Endothelial cell of umbilical vein (primary cell): ENCODE measurements at regions not wholly inside any gene's neighbourhood (a gene's known extent, or its start where the extent isn't known, plus 50 kb on each side); places are given as distances from the start of the nearest gene placed in this dataset.

Source experiments
- BruUV-seq: library from RNA; stranded (reverse); fragments of 400-500 nt; replicated peaks from 2 replicates; lab custom pipeline; 2021; lab: Mats Ljungman, UMichigan
- CTCF ChIA-PET: fragments of 300-600, 350-600 bp; sonication (Branson Sonifier 250); formaldehyde crosslinking; loops from one replicate; lab custom pipeline; 2021; ENCODE audit warnings: antibody characterized with exemption, inconsistent platforms; lab: Charles Lee
- POLR2A ChIA-PET: fragments of 300-600, 350-600 bp; sonication (Branson Sonifier 250); formaldehyde crosslinking; loops from one replicate; lab custom pipeline; 2021; ENCODE audit warnings: antibody characterized with exemption, inconsistent platforms; lab: Charles Lee
- DNase-seq: peaks from one replicate; pipeline ENCODE4 v3.0.0-alpha.2; 2011; ENCODE audit warnings: low read depth, low spot score
- FAIRE-seq: peaks from 2 replicates; lab custom pipeline; 2011; peaks lifted over from hg19 to GRCh38; lab: Jason Lieb, UNC
- H2AFZ ChIP-seq: 2 replicates; pipeline ENCODE4 v1.6.0; 2012; ENCODE audit warnings: low read depth, low read length, control low read depth, inconsistent platforms
- H3K27ac ChIP-seq: 2 replicates; pipeline ENCODE4 v1.5.1; 2011; ENCODE audit warnings: low read depth, mild to moderate bottlenecking, control low read depth, low read length, moderate library complexity; ENCODE audit not compliant: insufficient read depth
- H3K27me3 ChIP-seq, 2 experiments: 2 replicates each; pipeline versions ENCODE4 v1.6.0 to v1.6.1; 2011; ENCODE audit warnings: low read length in 2 of 2, mixed read lengths in 1 of 2; ENCODE audit not compliant: control insufficient read depth in 2 of 2, insufficient read depth in 2 of 2
- H3K36me3 ChIP-seq, 2 experiments: 2 replicates in 1 of 2; 3 replicates in 1 of 2; pipeline ENCODE4 v1.5.1; 2011; ENCODE audit warnings: low read length in 2 of 2, mild to moderate bottlenecking in 1 of 2, moderate library complexity in 1 of 2; ENCODE audit not compliant: control insufficient read depth in 2 of 2, insufficient read depth in 2 of 2; ENCODE audit errors: extremely low read depth in 1 of 2
- H3K4me1 ChIP-seq: 3 replicates; pipeline ENCODE4 v1.5.1; 2011; ENCODE audit warnings: mild to moderate bottlenecking, low read length; ENCODE audit not compliant: control insufficient read depth, insufficient read depth; ENCODE audit errors: extremely low read depth
- H3K4me2 ChIP-seq: 2 replicates; pipeline ENCODE4 v1.6.1; 2011; ENCODE audit warnings: low read length, control low read depth, mixed read lengths; ENCODE audit not compliant: insufficient read depth
- H3K4me3 ChIP-seq, 3 experiments: fragments of 200-600 bp in 1 of 3; sonication (generic), shearing (Covaris generic) in 1 of 3; replicated peaks in 1 of 3; 2 replicates each; pipeline ENCODE4 v1.5.1; 2011 to 2016; ENCODE audit warnings: control low read depth in 3 of 3, low read length in 3 of 3, mild to moderate bottlenecking in 2 of 3, inconsistent platforms in 1 of 3, low read depth in 1 of 3, moderate library complexity in 1 of 3; ENCODE audit not compliant: insufficient read depth in 1 of 3
- H3K79me2 ChIP-seq: 2 replicates; pipeline ENCODE4 v1.6.0; 2012; ENCODE audit warnings: low read length, inconsistent platforms; ENCODE audit not compliant: control insufficient read depth, insufficient read depth
- H3K9ac ChIP-seq: replicated peaks from 2 replicates; pipeline ENCODE3; 2011; ENCODE audit warnings: low read length, control low read depth; ENCODE audit not compliant: insufficient read depth; ENCODE audit errors: extremely low read depth
- H3K9me1 ChIP-seq: replicated peaks from 3 replicates; pipeline ENCODE4 v1.6.0; 2011; ENCODE audit warnings: mild to moderate bottlenecking, low read length; ENCODE audit not compliant: control insufficient read depth, insufficient read depth; ENCODE audit errors: extremely low read depth
- H3K9me3 ChIP-seq: replicated peaks from 2 replicates; pipeline ENCODE4 v1.5.1; 2012; ENCODE audit warnings: low read length, inconsistent platforms; ENCODE audit not compliant: control insufficient read depth, insufficient read depth
- H4K20me1 ChIP-seq: replicated peaks from 2 replicates; pipeline ENCODE3; 2011; ENCODE audit warnings: mild to moderate bottlenecking, low read length; ENCODE audit not compliant: control insufficient read depth, insufficient read depth; ENCODE audit errors: extremely low read depth
- EZH2 ChIP-seq: IDR thresholded peaks from 2 replicates; pipeline ENCODE4 v1.6.1; 2012; ENCODE audit warnings: borderline replicate concordance, low read depth, mild to moderate bottlenecking, moderate library complexity, low read length, inconsistent platforms; ENCODE audit not compliant: severe bottlenecking
- FOS ChIP-seq: IDR thresholded peaks from 2 replicates; pipeline ENCODE4 v1.6.1; 2011; ENCODE audit warnings: mild to moderate bottlenecking, low read length, moderate library complexity, borderline replicate concordance; ENCODE audit not compliant: insufficient read depth
- GATA2 ChIP-seq: IDR thresholded peaks from 2 replicates; pipeline ENCODE4 v1.7.0; 2011; ENCODE audit warnings: low read depth, mild to moderate bottlenecking, moderate library complexity, mixed read lengths, low read length; ENCODE audit not compliant: insufficient read length, insufficient read depth
- JUN ChIP-seq: IDR thresholded peaks from 2 replicates; pipeline ENCODE4 v1.6.1; 2011; ENCODE audit warnings: borderline replicate concordance, low read depth; ENCODE audit not compliant: insufficient read length, insufficient read depth
- MYC ChIP-seq: IDR thresholded peaks from one replicate; pipeline ENCODE4 v1.6.1; 2011; ENCODE audit warnings: mild to moderate bottlenecking, low read depth, low read length
- POLR2A ChIP-seq: IDR thresholded peaks from 2 replicates; pipeline ENCODE4 v1.6.1; 2012; ENCODE audit warnings: low read depth, mild to moderate bottlenecking, control low read depth, low read length
- POLR2AphosphoS5 ChIP-seq: IDR thresholded peaks from 2 replicates; pipeline ENCODE4 v1.6.1; 2012; ENCODE audit warnings: low read depth, mild to moderate bottlenecking, control low read depth, low read length, moderate library complexity; ENCODE audit not compliant: insufficient read depth
- dilution Hi-C: fragments of 300-500 bp; cut with MboI; formaldehyde crosslinking; loops from one replicate; pipeline ENCODE4 v1.15.0; 2019; ENCODE audit warnings: low sequenced_read_pairs; ENCODE audit not compliant: extremely low pct_ligation_motif_present
- intact Hi-C: fragments of 100-400 bp; cut with micrococcal nuclease; formaldehyde crosslinking; loops from one replicate; pipeline ENCODE4 v1.10.0; 2022
- TF ChIP-seq, protein P1 (sequence below), 2 donors: IDR thresholded peaks; 1 replicate in 1 of 2; 2 replicates in 1 of 2; pipeline ENCODE4 v1.5.1; 2011; ENCODE audit warnings: low read length in 2 of 2, mild to moderate bottlenecking in 2 of 2, moderate library complexity in 2 of 2, control low read depth in 1 of 2, inconsistent platforms in 1 of 2, low read depth in 1 of 2; ENCODE audit not compliant: insufficient read depth in 1 of 2; ENCODE audit errors: extremely low read depth in 1 of 2
- TF ChIP-seq, protein P2 (sequence below): IDR thresholded peaks from 2 replicates; pipeline ENCODE4 v1.6.1; 2011; ENCODE audit not compliant: insufficient read depth, insufficient read length

DNA sequence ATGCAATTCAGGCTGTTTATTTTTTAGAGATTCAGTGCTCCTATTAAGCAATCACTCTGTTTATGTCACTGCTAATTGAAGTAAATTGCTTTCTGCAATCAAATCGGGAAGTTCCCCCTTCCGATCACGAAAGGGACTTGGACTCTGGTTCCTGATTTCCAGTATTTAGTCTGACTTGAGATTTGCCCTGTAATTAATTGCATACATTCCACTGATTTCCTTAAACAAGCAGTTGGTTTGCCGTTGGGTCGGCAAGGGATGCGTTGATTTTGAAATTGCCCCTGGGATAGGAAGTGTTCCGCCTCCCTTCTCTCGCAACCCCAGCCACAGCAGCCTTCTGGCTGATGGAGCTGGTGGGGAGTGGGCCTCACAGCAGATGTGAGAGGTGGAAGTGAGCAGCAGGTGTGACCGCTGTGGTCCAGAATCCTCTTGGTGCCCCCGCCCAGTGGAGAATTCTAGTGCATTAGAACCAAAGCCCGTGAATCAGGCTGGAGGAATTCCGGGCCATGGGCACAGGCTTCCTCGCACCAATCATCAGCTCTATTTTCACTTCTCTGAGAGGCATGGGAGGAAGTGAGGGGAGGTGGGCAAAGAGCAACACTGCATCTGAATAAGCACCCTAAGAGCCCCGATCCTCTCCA, 102.5 kb downstream of the SPRY4 start:
- no peaks in the 10 kb centered on the region for H3K36me3 ChIP-seq
- no peaks in the 10 kb centered on the region for H3K79me2 ChIP-seq
- no peak overlapping the region for H3K9ac ChIP-seq
- no peaks in the 10 kb centered on the region for H3K9me1 ChIP-seq
- no TSS peak for BruUV-seq
- DNase-seq = peak; percentile 23
- H3K27ac ChIP-seq = peak overlapping the region; percentile 43
- no peaks in the 10 kb centered on the region for H3K9me3 ChIP-seq
- H3K27me3 ChIP-seq = no peaks in the 10 kb centered on the region
- no peaks in the 10 kb centered on the region for H4K20me1 ChIP-seq
- H2AFZ ChIP-seq = peak overlapping the region; percentile 84
- intact Hi-C loops (loop anchor here (2.0 kb wide), 3 partner anchors 24 to 74 kb away; no protein-coding TSS in a partner anchor), dilution Hi-C loops (no loop called here)
- peak; percentile 64 for FAIRE-seq
- H3K4me3 ChIP-seq = no peak overlapping the region
- TF ChIP-seq MYC (no peak), FOS (no peak), POLR2A (no peak), POLR2AphosphoS5 (no peak), EZH2 (no peak), JUN (no peak), GATA2 (no peak)
- TF ChIP-seq, protein P1, sequence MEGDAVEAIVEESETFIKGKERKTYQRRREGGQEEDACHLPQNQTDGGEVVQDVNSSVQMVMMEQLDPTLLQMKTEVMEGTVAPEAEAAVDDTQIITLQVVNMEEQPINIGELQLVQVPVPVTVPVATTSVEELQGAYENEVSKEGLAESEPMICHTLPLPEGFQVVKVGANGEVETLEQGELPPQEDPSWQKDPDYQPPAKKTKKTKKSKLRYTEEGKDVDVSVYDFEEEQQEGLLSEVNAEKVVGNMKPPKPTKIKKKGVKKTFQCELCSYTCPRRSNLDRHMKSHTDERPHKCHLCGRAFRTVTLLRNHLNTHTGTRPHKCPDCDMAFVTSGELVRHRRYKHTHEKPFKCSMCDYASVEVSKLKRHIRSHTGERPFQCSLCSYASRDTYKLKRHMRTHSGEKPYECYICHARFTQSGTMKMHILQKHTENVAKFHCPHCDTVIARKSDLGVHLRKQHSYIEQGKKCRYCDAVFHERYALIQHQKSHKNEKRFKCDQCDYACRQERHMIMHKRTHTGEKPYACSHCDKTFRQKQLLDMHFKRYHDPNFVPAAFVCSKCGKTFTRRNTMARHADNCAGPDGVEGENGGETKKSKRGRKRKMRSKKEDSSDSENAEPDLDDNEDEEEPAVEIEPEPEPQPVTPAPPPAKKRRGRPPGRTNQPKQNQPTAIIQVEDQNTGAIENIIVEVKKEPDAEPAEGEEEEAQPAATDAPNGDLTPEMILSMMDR (IDR thresholded peaks at IDR 0.05; ENCODE audit: extremely low read depth in 1 of 2, insufficient read depth in 1 of 2, low read depth in 1 of 2, low read length in 2 of 2) = no peak
- TF ChIP-seq, protein P2, sequence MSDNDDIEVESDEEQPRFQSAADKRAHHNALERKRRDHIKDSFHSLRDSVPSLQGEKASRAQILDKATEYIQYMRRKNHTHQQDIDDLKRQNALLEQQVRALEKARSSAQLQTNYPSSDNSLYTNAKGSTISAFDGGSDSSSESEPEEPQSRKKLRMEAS = no peak
- peak overlapping the region; percentile 52 for H3K4me2 ChIP-seq
- ChIA-PET POLR2A (no interaction called here), CTCF (interaction anchor here (0.7 to 1.7 kb wide), 9 partner anchors 20 to 328 kb away, joined by 3 to 7 read pairs (median 4); partner anchors contain the start of gene SPRY4)
- H3K4me1 ChIP-seq = peaks cover 26% of the 10 kb centered on the region
